KBM-7 (cell line): ENCODE measurements at regions not wholly inside any gene's neighbourhood (a gene's known extent, or its start where the extent isn't known, plus 50 kb on each side); places are given as distances from the start of the nearest gene placed in this dataset.
"Not testable (repeated sequence)": the region's sequence is repeated elsewhere in the genome, so short reads cannot be mapped to it uniquely, and the experiment has no call there.

ENCODE experiments used
- DNase-seq: peaks from one replicate; pipeline ENCODE4 v3.0.0-alpha.2; 2015
- in situ Hi-C: fragments of 300-500 bp; cut with MboI; formaldehyde crosslinking; loops from 2 replicates; pipeline ENCODE4 v1.14.3; 2020; ENCODE audit warnings: low sequenced_read_pairs, low pct_unique_long_range_greater_than_20kb, mixed read lengths

GRCh38 chr16:60392380-60392779 lies 1643.9 kb downstream of the CDH8 start:
- in situ Hi-C loops: no loop called here
- DNase-seq: no peak

- no peak for DNase-seq
These were observed 1637.5 kb upstream of the GOT2 start for GRCh38 chr16:60371591-60371990.

GRCh38 chr16:60367739-60368138 lies 1633.6 kb upstream of the GOT2 start:
- in situ Hi-C loops: no loop called here
- no peak for DNase-seq

More at GRCh38 chr16:60371591-60371990, 1637.5 kb upstream of the GOT2 start:
- in situ Hi-C loops: no loop called here

- DNase-seq: no peak
- in situ Hi-C loops: no loop called here
These were observed 1629.5 kb upstream of the GOT2 start for GRCh38 chr16:60363566-60363965.

- DNase-seq, in situ Hi-C loops: not testable (repeated sequence)
These were observed 1625.8 kb upstream of the GOT2 start for GRCh38 chr16:60359866-60360265.

GRCh38 chr16:60359412-60359811 lies 1625.3 kb upstream of the GOT2 start:
- in situ Hi-C loops, DNase-seq: not testable (repeated sequence)

- DNase-seq, in situ Hi-C loops: not testable (repeated sequence)
These were observed 1623.9 kb upstream of the GOT2 start for GRCh38 chr16:60357876-60358522.

- in situ Hi-C loops: no loop called here
- no peak for DNase-seq
These were observed 1612.1 kb upstream of the GOT2 start for GRCh38 chr16:60346256-60346655.

- DNase-seq: no peak
- in situ Hi-C loops: no loop called here
These were observed 1603.6 kb upstream of the GOT2 start for GRCh38 chr16:60337671-60338070.

- in situ Hi-C loops: no loop called here
These were observed 1597.1 kb upstream of the GOT2 start for GRCh38 chr16:60331168-60331567.

GRCh38 chr16:60329108-60329507 lies 1595.0 kb upstream of the GOT2 start:
- in situ Hi-C loops: no loop called here
- DNase-seq: no peak

More at GRCh38 chr16:60331168-60331567, 1597.1 kb upstream of the GOT2 start:
- no peak for DNase-seq

GRCh38 chr16:60328152-60328551 lies 1594.0 kb upstream of the GOT2 start:
- DNase-seq: no peak
- in situ Hi-C loops: no loop called here

GRCh38 chr16:60318486-60318885 lies 1584.4 kb upstream of the GOT2 start:
- DNase-seq: no peak
- in situ Hi-C loops: no loop called here

GRCh38 chr16:60310846-60311445 lies 1576.8 kb upstream of the GOT2 start:
- in situ Hi-C loops: no loop called here
- DNase-seq: no peak

- in situ Hi-C loops: no loop called here
- DNase-seq: no peak
These were observed 1570.6 kb upstream of the GOT2 start for GRCh38 chr16:60304720-60305119.

- no peak for DNase-seq
- in situ Hi-C loops: no loop called here
These were observed 1570.0 kb upstream of the GOT2 start for GRCh38 chr16:60304066-60304465.

GRCh38 chr16:60302676-60303075 lies 1568.6 kb upstream of the GOT2 start:
- DNase-seq: no peak
- in situ Hi-C loops: no loop called here

- no peak for DNase-seq
- in situ Hi-C loops: no loop called here
These were observed 1568.1 kb upstream of the GOT2 start for GRCh38 chr16:60302261-60302660.

GRCh38 chr16:60299241-60299776 lies 1565.2 kb upstream of the GOT2 start:
- in situ Hi-C loops: no loop called here
- DNase-seq: no peak

GRCh38 chr16:60295451-60295850 lies 1561.3 kb upstream of the GOT2 start:
- in situ Hi-C loops: no loop called here

GRCh38 chr16:60285794-60286193 lies 1551.7 kb upstream of the GOT2 start:
- in situ Hi-C loops: no loop called here
- DNase-seq: no peak

More at GRCh38 chr16:60295451-60295850, 1561.3 kb upstream of the GOT2 start:
- DNase-seq: no peak
